Endothelial cell of umbilical vein (primary cell): ENCODE measurements at regions not wholly inside any gene's neighbourhood (a gene's known extent, or its start where the extent isn't known, plus 50 kb on each side); places are given as distances from the start of the nearest gene placed in this dataset.

Experiments
- BruUV-seq: library from RNA; stranded (reverse); fragments of 400-500 nt; replicated peaks from 2 replicates; lab custom pipeline; 2021; lab: Mats Ljungman, UMichigan
- CTCF ChIA-PET: fragments of 300-600, 350-600 bp; sonication (Branson Sonifier 250); formaldehyde crosslinking; loops from one replicate; lab custom pipeline; 2021; ENCODE audit warnings: antibody characterized with exemption, inconsistent platforms; lab: Charles Lee
- POLR2A ChIA-PET: fragments of 300-600, 350-600 bp; sonication (Branson Sonifier 250); formaldehyde crosslinking; loops from one replicate; lab custom pipeline; 2021; ENCODE audit warnings: antibody characterized with exemption, inconsistent platforms; lab: Charles Lee
- DNase-seq: peaks from one replicate; pipeline ENCODE4 v3.0.0-alpha.2; 2011; ENCODE audit warnings: low read depth, low spot score
- FAIRE-seq: peaks from 2 replicates; lab custom pipeline; 2011; peaks lifted over from hg19 to GRCh38; lab: Jason Lieb, UNC
- H2AFZ ChIP-seq: 2 replicates; pipeline ENCODE4 v1.6.0; 2012; ENCODE audit warnings: low read depth, low read length, control low read depth, inconsistent platforms
- H3K27ac ChIP-seq: 2 replicates; pipeline ENCODE4 v1.5.1; 2011; ENCODE audit warnings: low read depth, mild to moderate bottlenecking, control low read depth, low read length, moderate library complexity; ENCODE audit not compliant: insufficient read depth
- H3K27me3 ChIP-seq, 2 experiments: 2 replicates each; pipeline versions ENCODE4 v1.6.0 to v1.6.1; 2011; ENCODE audit warnings: low read length in 2 of 2, mixed read lengths in 1 of 2; ENCODE audit not compliant: control insufficient read depth in 2 of 2, insufficient read depth in 2 of 2
- H3K36me3 ChIP-seq, 2 experiments: 2 replicates in 1 of 2; 3 replicates in 1 of 2; pipeline ENCODE4 v1.5.1; 2011; ENCODE audit warnings: low read length in 2 of 2, mild to moderate bottlenecking in 1 of 2, moderate library complexity in 1 of 2; ENCODE audit not compliant: control insufficient read depth in 2 of 2, insufficient read depth in 2 of 2; ENCODE audit errors: extremely low read depth in 1 of 2
- H3K4me1 ChIP-seq: 3 replicates; pipeline ENCODE4 v1.5.1; 2011; ENCODE audit warnings: mild to moderate bottlenecking, low read length; ENCODE audit not compliant: control insufficient read depth, insufficient read depth; ENCODE audit errors: extremely low read depth
- H3K4me2 ChIP-seq: 2 replicates; pipeline ENCODE4 v1.6.1; 2011; ENCODE audit warnings: low read length, control low read depth, mixed read lengths; ENCODE audit not compliant: insufficient read depth
- H3K4me3 ChIP-seq, 3 experiments: fragments of 200-600 bp in 1 of 3; sonication (generic), shearing (Covaris generic) in 1 of 3; replicated peaks in 1 of 3; 2 replicates each; pipeline ENCODE4 v1.5.1; 2011 to 2016; ENCODE audit warnings: control low read depth in 3 of 3, low read length in 3 of 3, mild to moderate bottlenecking in 2 of 3, inconsistent platforms in 1 of 3, low read depth in 1 of 3, moderate library complexity in 1 of 3; ENCODE audit not compliant: insufficient read depth in 1 of 3
- H3K79me2 ChIP-seq: 2 replicates; pipeline ENCODE4 v1.6.0; 2012; ENCODE audit warnings: low read length, inconsistent platforms; ENCODE audit not compliant: control insufficient read depth, insufficient read depth
- H3K9ac ChIP-seq: replicated peaks from 2 replicates; pipeline ENCODE3; 2011; ENCODE audit warnings: low read length, control low read depth; ENCODE audit not compliant: insufficient read depth; ENCODE audit errors: extremely low read depth
- H3K9me1 ChIP-seq: replicated peaks from 3 replicates; pipeline ENCODE4 v1.6.0; 2011; ENCODE audit warnings: mild to moderate bottlenecking, low read length; ENCODE audit not compliant: control insufficient read depth, insufficient read depth; ENCODE audit errors: extremely low read depth
- H3K9me3 ChIP-seq: replicated peaks from 2 replicates; pipeline ENCODE4 v1.5.1; 2012; ENCODE audit warnings: low read length, inconsistent platforms; ENCODE audit not compliant: control insufficient read depth, insufficient read depth
- H4K20me1 ChIP-seq: replicated peaks from 2 replicates; pipeline ENCODE3; 2011; ENCODE audit warnings: mild to moderate bottlenecking, low read length; ENCODE audit not compliant: control insufficient read depth, insufficient read depth; ENCODE audit errors: extremely low read depth
- CTCF ChIP-seq, 2 donors: IDR thresholded peaks; 1 replicate in 1 of 2; 2 replicates in 1 of 2; pipeline ENCODE4 v1.5.1; 2011; ENCODE audit warnings: low read length in 2 of 2, mild to moderate bottlenecking in 2 of 2, moderate library complexity in 2 of 2, control low read depth in 1 of 2, inconsistent platforms in 1 of 2, low read depth in 1 of 2; ENCODE audit not compliant: insufficient read depth in 1 of 2; ENCODE audit errors: extremely low read depth in 1 of 2
- EZH2 ChIP-seq: IDR thresholded peaks from 2 replicates; pipeline ENCODE4 v1.6.1; 2012; ENCODE audit warnings: borderline replicate concordance, low read depth, mild to moderate bottlenecking, moderate library complexity, low read length, inconsistent platforms; ENCODE audit not compliant: severe bottlenecking
- FOS ChIP-seq: IDR thresholded peaks from 2 replicates; pipeline ENCODE4 v1.6.1; 2011; ENCODE audit warnings: mild to moderate bottlenecking, low read length, moderate library complexity, borderline replicate concordance; ENCODE audit not compliant: insufficient read depth
- GATA2 ChIP-seq: IDR thresholded peaks from 2 replicates; pipeline ENCODE4 v1.7.0; 2011; ENCODE audit warnings: low read depth, mild to moderate bottlenecking, moderate library complexity, mixed read lengths, low read length; ENCODE audit not compliant: insufficient read length, insufficient read depth
- JUN ChIP-seq: IDR thresholded peaks from 2 replicates; pipeline ENCODE4 v1.6.1; 2011; ENCODE audit warnings: borderline replicate concordance, low read depth; ENCODE audit not compliant: insufficient read length, insufficient read depth
- MYC ChIP-seq: IDR thresholded peaks from one replicate; pipeline ENCODE4 v1.6.1; 2011; ENCODE audit warnings: mild to moderate bottlenecking, low read depth, low read length
- POLR2A ChIP-seq: IDR thresholded peaks from 2 replicates; pipeline ENCODE4 v1.6.1; 2012; ENCODE audit warnings: low read depth, mild to moderate bottlenecking, control low read depth, low read length
- POLR2AphosphoS5 ChIP-seq: IDR thresholded peaks from 2 replicates; pipeline ENCODE4 v1.6.1; 2012; ENCODE audit warnings: low read depth, mild to moderate bottlenecking, control low read depth, low read length, moderate library complexity; ENCODE audit not compliant: insufficient read depth
- dilution Hi-C: fragments of 300-500 bp; cut with MboI; formaldehyde crosslinking; loops from one replicate; pipeline ENCODE4 v1.15.0; 2019; ENCODE audit warnings: low sequenced_read_pairs; ENCODE audit not compliant: extremely low pct_ligation_motif_present
- intact Hi-C: fragments of 100-400 bp; cut with micrococcal nuclease; formaldehyde crosslinking; loops from one replicate; pipeline ENCODE4 v1.10.0; 2022
- TF ChIP-seq, protein P1 (sequence below): IDR thresholded peaks from 2 replicates; pipeline ENCODE4 v1.6.1; 2011; ENCODE audit not compliant: insufficient read depth, insufficient read length

GRCh38 chr13:109288151-109288709 is 498.2 kb downstream of the IRS2 start:
- DNase-seq (peak; percentile 46), FAIRE-seq (no peak)
- TF ChIP-seq CTCF (IDR thresholded peaks at IDR 0.05; ENCODE audit: extremely low read depth in 1 of 2, insufficient read depth in 1 of 2, low read depth in 1 of 2, low read length in 2 of 2) (no peak), EZH2 (no peak), GATA2 (no peak), MYC (no peak), JUN (no peak), FOS (no peak), POLR2A (no peak), POLR2AphosphoS5 (no peak)
- TF ChIP-seq, protein P1, sequence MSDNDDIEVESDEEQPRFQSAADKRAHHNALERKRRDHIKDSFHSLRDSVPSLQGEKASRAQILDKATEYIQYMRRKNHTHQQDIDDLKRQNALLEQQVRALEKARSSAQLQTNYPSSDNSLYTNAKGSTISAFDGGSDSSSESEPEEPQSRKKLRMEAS: no peak
- Histone ChIP-seq H3K4me3 (no peak overlapping the region), H3K9me3 (no peaks in the 10 kb centered on the region), H3K4me2 (no peak overlapping the region), H3K36me3 (no peaks in the 10 kb centered on the region), H2AFZ (no peak overlapping the region), H4K20me1 (no peaks in the 10 kb centered on the region), H3K79me2 (no peaks in the 10 kb centered on the region), H3K9ac (no peak overlapping the region), H3K4me1 (no peaks in the 10 kb centered on the region), H3K9me1 (no peaks in the 10 kb centered on the region), H3K27ac (no peak overlapping the region), H3K27me3 (no peaks in the 10 kb centered on the region)
- dilution Hi-C loops: no loop called here
- CTCF ChIA-PET: no interaction called here
- BruUV-seq: no TSS peak
- intact Hi-C loops: no loop called here
- POLR2A ChIA-PET: no interaction called here
